Skeletal muscle tissue (tissue), 3 donors: ENCODE measurements at regions not wholly inside any gene's neighbourhood (a gene's known extent, or its start where the extent isn't known, plus 50 kb on each side); places are given as distances from the start of the nearest gene placed in this dataset.
"Not testable (repeated sequence)": the region's sequence is repeated elsewhere in the genome, so short reads cannot be mapped to it uniquely, and the experiment has no call there.

Source experiments
- H3K27ac ChIP-seq: one replicate; pipeline ENCODE4 v1.7.0; 2013; ENCODE audit warnings: mild to moderate bottlenecking, low read depth, low read length, inconsistent platforms
- H3K27me3 ChIP-seq, 3 donors: one replicate each; pipeline ENCODE4 v1.7.0; 2013; ENCODE audit warnings: low read length in 3 of 3; ENCODE audit not compliant: control insufficient read depth in 3 of 3, insufficient read depth in 3 of 3
- H3K36me3 ChIP-seq, 3 donors: one replicate each; pipeline ENCODE4 v1.7.0; 2013; ENCODE audit warnings: low read length in 3 of 3; ENCODE audit not compliant: control insufficient read depth in 3 of 3, insufficient read depth in 3 of 3
- H3K4me1 ChIP-seq, 3 donors: one replicate each; pipeline ENCODE4 v1.7.0; 2013; ENCODE audit warnings: low read length in 3 of 3, mild to moderate bottlenecking in 3 of 3; ENCODE audit not compliant: control insufficient read depth in 3 of 3, insufficient read depth in 3 of 3
- H3K4me3 ChIP-seq, 3 donors: one replicate each; pipeline ENCODE4 v1.7.0; 2013; ENCODE audit warnings: low read length in 3 of 3
- H3K9ac ChIP-seq, 3 donors: one replicate each; pipeline ENCODE4 v1.7.0; 2013; ENCODE audit warnings: low read length in 3 of 3, mild to moderate bottlenecking in 3 of 3, moderate library complexity in 2 of 3, low read depth in 1 of 3
- H3K9me3 ChIP-seq, 3 donors: one replicate each; pipeline ENCODE4 v1.7.0; 2013; ENCODE audit warnings: low read length in 3 of 3; ENCODE audit not compliant: control insufficient read depth in 3 of 3
- donor health status: Osteomylitis.

GRCh38 chr12:58701536-58701935 is 218.8 kb downstream of the LRIG3 start:
- peaks cover 0 to 2% (median 0%) of the 10 kb centered on the region in 3 donors for H3K9me3 ChIP-seq
- H3K27me3 ChIP-seq = no peaks in the 10 kb centered on the region
- H3K27ac ChIP-seq = no peak overlapping the region
- no peak overlapping the region for H3K4me3 ChIP-seq
- H3K9ac ChIP-seq = no peak overlapping the region
- no peaks in the 10 kb centered on the region for H3K36me3 ChIP-seq
- no peaks in the 10 kb centered on the region for H3K4me1 ChIP-seq

- peaks cover 0 to 2% (median 0%) of the 10 kb centered on the region in 3 donors for H3K9me3 ChIP-seq
- H3K27me3 ChIP-seq = no peaks in the 10 kb centered on the region
- no peak overlapping the region for H3K9ac ChIP-seq
- H3K4me1 ChIP-seq = no peaks in the 10 kb centered on the region
- H3K27ac ChIP-seq = no peak overlapping the region
- no peaks in the 10 kb centered on the region for H3K36me3 ChIP-seq
- H3K4me3 ChIP-seq = no peak overlapping the region
Measured at GRCh38 chr12:58703866-58704265, 216.4 kb downstream of the LRIG3 start.

GRCh38 chr12:58704770-58705169 is 215.5 kb downstream of the LRIG3 start:
- H3K27ac ChIP-seq, H3K4me1 ChIP-seq, H3K9ac ChIP-seq, H3K9me3 ChIP-seq, H3K27me3 ChIP-seq, H3K4me3 ChIP-seq, H3K36me3 ChIP-seq: not testable (repeated sequence)

- H3K27ac ChIP-seq = no peak overlapping the region
- H3K9ac ChIP-seq = no peak overlapping the region
- H3K4me3 ChIP-seq = no peak overlapping the region
- no peaks in the 10 kb centered on the region for H3K27me3 ChIP-seq
- peaks cover 0 to 4% (median 0%) of the 10 kb centered on the region in 3 donors for H3K9me3 ChIP-seq
- H3K4me1 ChIP-seq = peaks cover 0 to 3% (median 0%) of the 10 kb centered on the region in 3 donors
- H3K36me3 ChIP-seq = no peaks in the 10 kb centered on the region
Measured at GRCh38 chr12:58710901-58711300, 209.4 kb downstream of the LRIG3 start.

- no peaks in the 10 kb centered on the region for H3K27me3 ChIP-seq
- no peak overlapping the region for H3K9ac ChIP-seq
- peaks cover 0 to 3% (median 0%) of the 10 kb centered on the region in 3 donors for H3K4me1 ChIP-seq
- no peak overlapping the region for H3K27ac ChIP-seq
- no peak overlapping the region for H3K4me3 ChIP-seq
- peaks cover 0 to 3% (median 0%) of the 10 kb centered on the region in 3 donors for H3K9me3 ChIP-seq
- no peaks in the 10 kb centered on the region for H3K36me3 ChIP-seq
Measured at GRCh38 chr12:58711974-58712373, 208.3 kb downstream of the LRIG3 start.

GRCh38 chr12:58712976-58713375 is 207.3 kb downstream of the LRIG3 start:
- Histone ChIP-seq H3K36me3 (no peaks in the 10 kb centered on the region), H3K27ac (no peak overlapping the region)

GRCh38 chr12:58719161-58719560 is 201.1 kb downstream of the LRIG3 start:
- H3K9me3 ChIP-seq = no peaks in the 10 kb centered on the region
- no peak overlapping the region for H3K27ac ChIP-seq
- H3K36me3 ChIP-seq = no peaks in the 10 kb centered on the region
- H3K4me3 ChIP-seq = no peak overlapping the region
- no peak overlapping the region for H3K9ac ChIP-seq
- H3K4me1 ChIP-seq = no peaks in the 10 kb centered on the region
- H3K27me3 ChIP-seq = no peaks in the 10 kb centered on the region

More at GRCh38 chr12:58712976-58713375, 207.3 kb downstream of the LRIG3 start:
- H3K4me1 ChIP-seq = peaks cover 0 to 3% (median 0%) of the 10 kb centered on the region in 3 donors
- no peak overlapping the region for H3K9ac ChIP-seq
- peaks cover 0 to 3% (median 0%) of the 10 kb centered on the region in 3 donors for H3K9me3 ChIP-seq
- no peaks in the 10 kb centered on the region for H3K27me3 ChIP-seq
- no peak overlapping the region for H3K4me3 ChIP-seq

- Histone ChIP-seq H3K4me3 (no peak overlapping the region), H3K9me3 (no peaks in the 10 kb centered on the region), H3K9ac (no peak overlapping the region), H3K27ac (no peak overlapping the region), H3K36me3 (no peaks in the 10 kb centered on the region), H3K4me1 (no peaks in the 10 kb centered on the region), H3K27me3 (no peaks in the 10 kb centered on the region)
Measured at GRCh38 chr12:58720421-58720820, 199.9 kb downstream of the LRIG3 start.

- no peaks in the 10 kb centered on the region for H3K36me3 ChIP-seq
- no peaks in the 10 kb centered on the region for H3K4me1 ChIP-seq
- no peaks in the 10 kb centered on the region for H3K27me3 ChIP-seq
- H3K9me3 ChIP-seq = no peaks in the 10 kb centered on the region
- H3K27ac ChIP-seq = no peak overlapping the region
- no peak overlapping the region for H3K9ac ChIP-seq
- H3K4me3 ChIP-seq = no peak overlapping the region
Measured at GRCh38 chr12:58725400-58726105, 194.8 kb downstream of the LRIG3 start.

GRCh38 chr12:58727521-58727920 is 192.8 kb downstream of the LRIG3 start:
- Histone ChIP-seq H3K27ac (no peak overlapping the region), H3K36me3 (no peaks in the 10 kb centered on the region), H3K9me3 (no peaks in the 10 kb centered on the region), H3K9ac (no peak overlapping the region), H3K4me3 (no peak overlapping the region), H3K27me3 (no peaks in the 10 kb centered on the region), H3K4me1 (no peaks in the 10 kb centered on the region)
